Inferior parietal cortex (tissue), 1 donor: ENCODE measurements at regions not wholly inside any gene's neighbourhood (a gene's known extent, or its start where the extent isn't known, plus 50 kb on each side); places are given as distances from the start of the nearest gene placed in this dataset.

Experiments used
- DNase-seq: peaks from one replicate; pipeline ENCODE4 v3.0.0-alpha.2; 2016; ENCODE audit errors: extremely low spot score

GRCh38 chr17:69884846-69885245 lies 190.2 kb upstream of the KCNJ16 start:
- DNase-seq: no peak

GRCh38 chr17:69898601-69899000 lies 176.4 kb upstream of the KCNJ16 start:
- no peak for DNase-seq

DNA sequence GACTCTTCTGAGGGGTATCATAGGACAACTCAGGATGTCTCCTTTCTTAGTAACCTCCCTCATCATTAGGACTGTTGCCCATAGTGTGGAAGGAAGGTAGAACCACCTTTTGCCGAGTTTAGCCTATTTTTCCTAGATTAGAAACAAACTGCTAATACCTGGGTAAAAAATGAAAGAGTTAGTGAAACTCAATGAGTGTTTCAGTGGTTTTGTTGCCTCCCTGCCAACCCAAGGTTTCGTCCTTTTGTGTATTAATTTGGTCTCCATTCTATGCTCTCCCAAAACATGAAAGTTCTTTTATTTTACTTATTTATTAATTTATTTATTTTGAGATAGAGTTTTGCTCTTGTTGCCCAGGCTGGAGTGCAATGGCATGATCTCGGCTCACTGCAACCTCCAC lies 174.9 kb upstream of the KCNJ16 start:
- no peak for DNase-seq

- DNase-seq: no peak
Observed at GRCh38 chr17:69900829-69901228, 174.2 kb upstream of the KCNJ16 start.

DNA sequence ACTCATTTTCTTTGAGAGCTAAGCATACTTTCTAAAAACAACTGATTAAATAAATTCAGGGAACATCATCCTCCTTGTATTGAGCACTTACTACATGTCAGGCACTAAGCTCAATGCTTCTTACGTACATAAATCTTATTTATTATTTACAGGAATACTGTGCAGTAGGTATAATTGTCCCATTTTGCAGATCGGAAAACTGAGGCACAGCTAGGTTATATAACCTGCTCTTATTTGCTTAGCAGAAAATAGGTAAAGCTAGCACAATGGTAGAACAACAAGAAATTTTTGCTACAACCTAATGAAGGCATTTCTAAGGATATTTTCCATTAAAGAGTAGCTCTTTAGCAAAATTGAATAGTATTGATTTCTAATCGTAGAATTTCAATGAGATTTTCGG lies 168.7 kb upstream of the KCNJ16 start:
- no peak for DNase-seq

DNA sequence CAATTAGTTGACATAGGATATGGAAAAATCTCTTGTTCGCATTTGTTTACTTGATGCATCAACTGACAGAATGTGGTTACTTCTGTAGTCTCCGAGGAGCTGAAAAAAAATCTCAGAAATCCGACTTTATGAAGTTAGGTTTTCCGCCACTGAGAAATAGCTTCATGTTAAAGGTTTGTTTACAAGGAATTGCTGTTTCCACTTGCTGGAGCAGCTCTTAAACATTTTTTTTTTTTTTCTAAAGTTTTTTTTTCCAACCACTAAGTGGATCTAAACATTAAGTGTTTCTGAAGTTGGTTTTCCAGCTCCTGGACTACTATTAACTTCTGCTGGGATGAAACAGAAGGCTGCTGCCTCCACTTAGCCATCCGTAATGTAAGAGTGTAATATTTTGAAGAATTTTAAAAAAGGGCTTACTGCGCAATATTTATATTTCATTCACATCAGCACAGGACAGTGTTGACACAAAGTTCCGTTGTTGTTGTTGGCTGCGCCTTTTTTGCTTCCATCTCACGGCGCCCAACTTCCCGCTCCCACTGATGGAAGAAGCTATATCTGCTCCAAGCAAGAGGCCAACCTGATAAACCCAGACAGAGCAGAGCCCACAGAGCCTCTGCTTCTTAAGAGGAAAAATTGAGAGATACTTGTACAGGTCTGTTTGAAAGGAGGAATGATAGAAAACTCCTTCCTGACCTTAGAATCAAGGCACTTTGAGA lies 167.7 kb upstream of the KCNJ16 start:
- no peak for DNase-seq

GRCh38 chr17:69908626-69909368 lies 166.2 kb upstream of the KCNJ16 start:
- no peak for DNase-seq

GRCh38 chr17:69909389-69909788 lies 165.6 kb upstream of the KCNJ16 start:
- no peak for DNase-seq

DNA sequence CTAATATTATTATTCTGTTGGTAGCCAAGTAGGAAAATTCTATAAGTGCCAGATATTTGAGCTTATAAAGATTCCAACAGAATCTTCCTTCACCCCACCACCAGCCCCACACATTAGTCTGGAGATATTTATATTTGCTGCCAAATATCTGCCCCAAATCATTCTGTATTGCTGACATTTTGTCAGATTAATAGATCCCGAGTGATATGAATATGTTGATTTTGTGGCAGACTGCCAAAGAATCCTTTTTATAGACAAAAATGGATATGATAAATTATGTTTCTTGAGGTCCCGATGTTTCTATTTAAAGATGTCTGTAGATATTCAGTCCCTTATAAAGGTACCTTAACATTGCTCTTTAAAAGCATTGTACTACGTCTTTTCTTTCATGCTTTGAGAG lies 162.2 kb upstream of the KCNJ16 start:
- no peak for DNase-seq

DNA sequence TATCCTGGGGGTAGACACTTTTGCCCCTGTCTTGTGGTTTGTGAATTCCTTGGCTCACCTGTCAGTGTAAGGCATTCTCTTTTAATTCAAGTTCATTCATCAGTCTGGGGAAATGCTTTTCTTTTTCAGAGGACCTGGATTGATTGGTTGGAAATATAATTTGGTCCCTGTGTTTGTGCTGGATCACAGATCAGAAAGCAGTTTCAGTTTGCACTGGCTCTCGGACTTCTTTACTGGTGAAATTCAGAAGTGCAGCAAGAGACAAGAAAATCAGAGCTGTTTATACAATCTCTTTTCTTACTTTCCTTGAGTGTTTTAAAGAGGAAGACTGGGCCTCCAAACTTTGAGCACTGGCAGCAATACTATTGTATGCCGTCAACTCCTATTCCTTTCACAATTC lies 161.8 kb upstream of the KCNJ16 start:
- DNase-seq: no peak

GRCh38 chr17:69913616-69914015 lies 161.4 kb upstream of the KCNJ16 start:
- DNase-seq: no peak

GRCh38 chr17:69914520-69914919 lies 160.5 kb upstream of the KCNJ16 start:
- no peak for DNase-seq

GRCh38 chr17:69916761-69917160 lies 158.3 kb upstream of the KCNJ16 start:
- no peak for DNase-seq

DNA sequence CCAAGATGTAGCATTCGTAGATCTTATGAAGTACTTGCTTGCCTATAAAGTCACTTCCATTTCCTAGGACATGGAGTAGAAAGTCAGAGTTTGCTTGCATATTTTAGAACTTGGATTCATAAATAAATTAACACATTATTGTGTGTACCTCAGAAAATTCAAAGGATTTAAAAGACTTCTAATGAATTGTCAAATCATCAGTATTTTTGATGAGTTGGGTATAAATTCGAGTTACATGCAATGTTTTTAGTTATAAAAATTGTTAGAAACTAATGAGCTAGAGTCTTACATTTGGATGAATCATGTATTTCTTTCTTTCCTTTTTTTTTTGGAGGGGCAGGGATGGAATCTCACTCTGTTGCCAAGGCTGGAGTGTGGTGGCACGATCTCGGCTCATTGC lies 156.9 kb upstream of the KCNJ16 start:
- DNase-seq: no peak

DNA sequence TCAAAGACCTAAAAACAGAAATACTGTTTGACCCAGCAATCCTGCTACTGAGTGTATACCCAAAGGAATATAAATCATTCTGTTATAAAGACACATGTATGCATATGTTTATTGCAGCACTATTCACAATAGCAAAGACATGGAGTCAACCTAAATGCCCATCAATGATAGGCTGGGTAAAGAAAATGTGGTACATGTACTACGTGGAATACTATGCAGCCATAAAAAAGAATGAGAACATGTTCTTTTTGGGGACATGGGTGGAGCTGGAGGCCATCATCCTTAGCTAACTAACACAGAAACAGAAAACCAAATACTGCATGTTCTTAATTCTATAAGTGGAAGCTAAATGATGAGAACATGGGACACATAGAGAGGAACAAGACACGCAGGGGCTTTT lies 155.2 kb upstream of the KCNJ16 start:
- DNase-seq: no peak

- DNase-seq: no peak
Observed at GRCh38 chr17:69921046-69921445, 154.0 kb upstream of the KCNJ16 start.

DNA sequence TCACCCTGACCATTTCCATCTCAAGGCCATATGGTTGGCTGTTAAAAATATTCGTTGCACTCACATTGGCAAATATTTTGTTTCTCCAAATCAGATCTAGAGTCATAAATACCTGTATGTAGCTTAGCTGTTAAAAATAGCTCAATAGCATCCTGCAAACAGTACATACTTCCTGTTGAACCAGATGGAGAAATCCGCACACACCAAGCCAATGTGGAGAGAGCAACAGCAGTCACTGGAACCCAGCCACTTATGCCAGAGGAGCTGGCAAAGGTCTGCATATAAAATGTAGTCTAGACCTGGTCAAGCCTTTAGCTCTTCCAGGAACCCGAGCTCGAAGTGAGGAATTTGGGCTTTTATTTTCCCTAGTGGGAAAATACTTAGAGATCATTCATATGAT lies 146.4 kb upstream of the KCNJ16 start:
- DNase-seq: no peak

DNA sequence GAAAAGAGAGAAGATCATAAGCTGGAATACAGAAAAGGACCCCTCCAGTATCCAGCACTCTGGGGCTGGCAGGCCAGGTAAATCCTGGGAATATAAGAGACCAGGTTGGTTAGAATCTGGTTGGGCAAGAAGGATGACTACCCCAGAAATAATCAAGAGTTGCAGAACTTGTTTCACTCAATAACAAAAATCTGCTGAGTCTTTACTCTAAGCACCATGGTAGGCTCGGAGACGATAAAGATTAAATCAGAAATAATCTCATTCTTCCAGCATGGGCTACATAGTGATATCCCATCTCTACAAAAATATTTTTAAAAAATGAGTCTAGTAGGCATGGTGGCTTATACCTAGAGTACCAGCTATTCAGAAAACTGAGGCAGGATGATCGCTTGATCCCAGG lies 138.0 kb upstream of the KCNJ16 start:
- DNase-seq: no peak

DNA sequence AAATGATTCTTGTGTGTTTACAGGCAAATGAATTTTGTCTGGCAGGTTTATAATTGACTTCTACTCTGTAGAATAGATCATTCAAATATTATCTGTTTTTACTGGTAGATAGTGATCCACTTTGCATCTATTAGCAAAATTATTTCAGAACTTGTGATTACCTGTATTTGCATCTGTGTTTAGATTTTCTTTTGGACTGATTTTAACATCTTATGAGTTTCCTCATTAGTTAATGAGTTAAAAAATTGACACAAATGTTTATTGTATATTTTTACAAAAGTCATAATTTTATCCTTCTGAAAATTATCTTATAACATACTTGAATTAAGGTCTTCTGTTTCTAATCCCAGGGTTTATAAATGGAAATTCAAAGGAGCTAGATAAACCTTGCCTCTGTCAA lies 132.0 kb upstream of the KCNJ16 start:
- DNase-seq: no peak

DNA sequence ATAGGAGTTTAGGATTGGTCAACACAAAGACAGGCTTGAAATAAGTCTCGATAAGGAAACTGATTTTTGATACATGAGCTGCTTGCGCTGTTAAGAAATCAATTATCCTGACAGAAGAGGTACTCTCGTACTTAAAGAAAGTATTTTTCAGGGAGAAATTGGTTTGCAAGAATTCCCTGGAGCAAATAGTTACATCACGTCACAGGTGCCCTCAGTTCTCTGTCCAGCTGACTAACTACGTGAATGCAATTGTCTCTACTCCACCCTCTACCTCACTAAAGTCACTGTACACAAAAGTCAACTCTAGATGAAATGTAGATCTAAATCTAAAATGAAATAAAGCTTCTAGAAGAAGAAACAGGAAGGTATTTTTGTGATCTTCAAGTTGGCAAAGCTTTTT lies 130.6 kb upstream of the KCNJ16 start:
- DNase-seq: no peak

- no peak for DNase-seq
Observed at GRCh38 chr17:69945698-69946185, 129.3 kb upstream of the KCNJ16 start.

DNA sequence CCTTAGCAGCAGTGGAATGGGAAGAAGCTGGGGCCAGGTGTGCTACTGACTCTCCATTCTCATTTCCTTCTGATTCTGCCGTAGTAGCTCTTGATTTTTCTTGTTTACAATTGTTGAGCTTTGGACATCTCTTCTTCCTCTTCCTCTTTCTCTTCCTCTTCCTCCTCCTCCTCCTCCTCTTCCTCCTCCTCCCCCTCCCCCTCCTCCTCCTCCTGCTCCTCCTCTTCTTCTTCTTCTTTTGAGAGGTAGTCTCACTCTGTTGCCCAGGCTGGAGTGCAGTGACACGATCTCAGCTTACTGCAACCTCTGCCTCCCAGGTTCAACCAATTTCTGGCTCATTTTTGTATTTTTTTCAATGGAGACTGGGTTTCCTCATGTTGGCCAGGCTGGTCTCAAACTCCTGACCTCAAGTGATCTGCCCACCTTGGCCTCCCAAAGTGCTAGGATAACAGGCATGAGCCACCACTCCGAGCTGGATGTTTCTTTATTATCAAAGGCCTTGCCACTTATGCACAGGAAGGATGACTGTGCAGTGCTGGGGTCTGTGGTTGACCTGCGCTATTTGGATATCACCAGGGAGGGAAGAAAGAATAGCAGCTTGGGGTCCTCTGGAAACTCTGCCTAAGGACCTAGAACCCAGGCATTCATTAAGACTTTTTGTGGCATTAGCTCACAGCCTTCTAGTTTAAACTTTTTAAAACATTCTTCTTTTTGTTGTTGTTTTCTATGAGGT lies 127.8 kb upstream of the KCNJ16 start:
- no peak for DNase-seq

- no peak for DNase-seq
Observed at GRCh38 chr17:69948406-69948805, 126.6 kb upstream of the KCNJ16 start.
